Fibroblast of upper back skin (primary cell): ENCODE measurements at regions not wholly inside any gene's neighbourhood (a gene's known extent, or its start where the extent isn't known, plus 50 kb on each side); places are given as distances from the start of the nearest gene placed in this dataset.

Experiments used
- DNase-seq: peaks from one replicate; pipeline ENCODE4 v3.0.0-alpha.2; 2013

GRCh38 chrX:20857746-20858145 lies 516.5 kb upstream of the CNKSR2 start:
- no peak for DNase-seq

DNA sequence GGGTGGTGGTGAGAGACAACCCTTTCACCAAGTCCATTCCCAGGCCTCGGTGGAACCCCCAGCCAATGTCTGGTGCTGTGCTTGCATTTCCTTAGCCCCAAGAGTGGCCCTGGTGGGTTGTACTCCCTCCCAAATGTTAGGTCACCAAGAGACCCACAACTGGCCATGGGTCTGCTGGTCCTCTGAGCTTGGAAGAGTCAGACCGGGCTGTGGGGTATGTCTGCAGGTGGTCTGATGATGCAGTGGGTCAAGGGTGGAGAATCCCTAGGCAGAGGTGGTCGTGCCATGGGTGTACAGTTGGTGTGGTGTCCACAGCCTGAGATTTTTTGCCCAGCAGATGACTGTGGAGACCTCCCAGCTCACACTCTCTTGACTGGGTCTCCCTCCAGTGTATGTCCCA lies 535.7 kb upstream of the CNKSR2 start:
- DNase-seq, result no peak

DNA sequence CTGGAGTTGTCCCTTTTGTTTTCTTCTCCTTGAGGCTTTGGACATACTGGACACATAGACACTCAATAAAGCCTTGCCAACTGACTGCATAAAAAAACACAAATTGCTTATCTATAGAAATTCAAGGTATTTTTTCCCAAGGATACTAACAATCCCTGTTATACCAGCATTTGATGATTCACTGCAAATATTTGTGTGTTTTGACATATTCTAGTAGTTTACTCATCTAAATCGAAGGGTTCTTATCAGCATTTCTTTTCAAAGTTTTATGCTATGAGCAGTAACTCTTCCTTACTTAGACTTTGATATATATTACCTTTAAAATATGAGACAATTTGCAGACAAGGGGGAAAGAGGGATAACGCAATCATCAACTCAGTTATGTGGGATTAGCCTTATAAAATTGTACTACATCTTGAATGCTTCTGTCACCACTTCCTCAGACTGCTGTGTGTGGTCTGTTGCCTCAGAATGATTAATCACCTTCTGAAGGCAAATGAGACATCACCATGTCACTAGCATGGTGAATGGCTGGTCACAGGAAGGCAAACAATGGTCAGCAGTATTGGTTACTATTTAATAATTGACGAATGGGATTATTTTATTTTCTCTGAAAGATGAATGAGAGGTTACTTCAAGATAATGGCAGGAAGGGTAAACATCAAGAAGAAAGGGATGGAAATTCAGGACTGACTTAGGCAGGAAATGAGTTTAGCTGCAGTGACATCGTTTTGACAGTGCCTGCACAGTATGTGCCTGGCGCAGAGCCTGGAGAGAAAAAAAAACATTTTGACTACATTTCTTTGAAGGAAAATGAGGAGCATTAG lies 544.3 kb upstream of the CNKSR2 start:
- peak; percentile 60 for DNase-seq

DNA sequence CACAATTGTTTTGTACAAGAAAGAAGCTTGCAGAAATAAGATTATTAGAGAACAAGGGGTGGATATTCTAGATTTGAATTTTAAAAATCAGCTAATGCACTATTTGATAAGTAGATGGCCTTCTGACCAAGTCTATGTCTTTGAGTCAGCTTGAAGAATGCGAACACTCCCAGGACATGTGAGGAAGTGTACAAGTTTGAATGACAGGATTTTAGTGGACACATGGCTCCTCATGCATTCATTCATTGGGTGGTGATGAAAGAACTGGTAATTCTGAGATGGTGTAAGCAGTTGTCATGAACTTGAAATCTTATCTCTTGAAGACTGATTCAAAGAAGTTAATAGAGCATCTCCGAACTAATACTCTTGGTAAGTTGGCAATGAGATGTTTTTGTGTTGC lies 548.2 kb upstream of the CNKSR2 start:
- DNase-seq, result no peak

DNA sequence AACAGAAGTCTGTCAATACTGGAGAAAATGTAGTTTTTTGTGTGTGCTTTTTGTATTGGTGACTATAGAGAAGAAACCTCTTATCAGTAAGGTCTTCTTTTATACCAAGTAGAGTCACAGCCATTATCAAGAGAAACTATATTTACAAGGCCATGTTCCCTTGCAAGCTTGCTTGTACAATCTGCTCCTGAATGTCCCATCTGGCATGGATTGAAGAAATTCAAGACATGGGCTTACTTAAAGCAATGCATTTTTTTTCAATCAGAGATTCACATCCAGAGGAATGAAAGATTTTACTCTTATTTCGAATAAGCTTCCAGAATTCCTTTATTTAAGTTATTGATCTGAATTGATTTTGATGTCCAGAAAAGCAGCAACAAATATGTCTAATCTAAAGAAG lies 537.3 kb upstream of the RPS6KA3 start:
- DNase-seq, result no peak

DNA sequence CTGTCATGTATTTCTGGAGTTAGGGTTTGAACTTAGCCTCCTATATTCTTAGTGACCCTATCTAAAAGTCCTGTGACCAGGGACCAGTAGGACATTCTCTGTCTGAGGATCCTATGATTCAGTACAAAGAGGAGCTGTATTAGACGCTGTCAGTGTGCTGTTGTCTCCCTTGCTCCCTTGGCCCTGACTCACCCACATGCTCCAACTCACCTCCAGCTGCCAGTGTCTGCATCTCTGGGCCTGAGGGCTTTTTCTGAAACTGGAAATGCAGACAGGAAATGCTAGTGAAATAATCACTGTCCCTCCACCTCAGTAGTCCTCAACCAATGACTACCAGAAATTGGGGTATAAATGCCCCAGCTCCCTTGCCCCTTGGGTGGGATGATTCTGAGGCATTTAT lies 535.3 kb upstream of the RPS6KA3 start:
- no peak for DNase-seq

DNA sequence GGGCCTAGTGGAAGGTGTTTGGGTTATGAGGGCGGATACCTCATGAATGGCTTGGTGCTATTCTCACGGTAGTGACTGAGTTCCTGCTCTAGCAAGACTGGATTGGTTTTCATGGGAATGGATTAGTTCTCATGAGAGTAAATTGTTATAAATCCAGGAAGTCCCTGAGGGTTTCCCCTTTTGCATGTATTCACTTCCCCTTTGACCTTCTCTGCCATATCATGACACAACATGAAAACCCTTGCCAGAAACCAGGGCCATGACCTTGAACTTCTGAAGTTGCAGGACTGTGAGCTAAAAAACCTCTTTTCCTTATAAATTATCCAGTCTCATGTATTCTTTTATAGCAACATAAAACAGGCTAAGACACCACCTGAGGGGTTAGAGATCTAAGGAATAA lies 529.7 kb upstream of the RPS6KA3 start:
- DNase-seq, result no peak

DNA sequence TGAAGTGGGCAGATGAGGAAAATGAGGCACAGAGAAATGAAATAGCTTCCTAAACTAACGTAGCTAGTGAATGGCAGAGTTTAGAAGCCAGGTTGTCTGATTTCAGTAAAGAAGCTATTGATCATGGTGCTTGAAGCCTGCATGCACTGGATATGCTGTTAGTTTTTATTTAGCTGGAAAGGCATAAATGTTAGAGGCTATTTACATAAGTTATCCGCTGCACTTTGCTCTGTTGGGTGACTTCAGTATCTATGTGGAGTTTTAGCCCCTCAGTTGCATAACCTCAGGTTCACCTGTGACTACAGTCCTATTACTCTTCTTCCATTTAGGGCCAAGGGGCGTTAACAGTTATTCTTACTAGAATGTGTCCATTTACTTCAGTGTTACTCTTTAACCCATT lies 522.4 kb upstream of the RPS6KA3 start:
- DNase-seq, result no peak

DNA sequence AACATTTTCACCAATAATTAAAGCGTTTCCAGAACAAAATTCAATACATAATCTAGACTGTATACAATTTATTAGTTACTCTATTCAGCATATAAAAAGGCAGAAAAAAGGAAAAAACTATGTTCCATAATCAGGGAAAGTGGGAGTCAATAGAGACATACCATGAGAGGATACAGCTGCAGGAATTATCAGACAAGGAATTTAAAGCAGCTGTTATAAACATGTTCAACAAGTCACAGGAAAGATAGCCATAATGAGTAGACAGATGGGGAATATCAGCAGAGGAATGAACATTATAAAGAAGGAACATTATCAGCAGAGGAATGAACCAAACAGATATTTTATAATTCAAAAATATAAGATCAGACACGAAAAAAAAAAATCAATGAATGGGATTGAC lies 500.6 kb upstream of the RPS6KA3 start:
- no peak for DNase-seq

DNA sequence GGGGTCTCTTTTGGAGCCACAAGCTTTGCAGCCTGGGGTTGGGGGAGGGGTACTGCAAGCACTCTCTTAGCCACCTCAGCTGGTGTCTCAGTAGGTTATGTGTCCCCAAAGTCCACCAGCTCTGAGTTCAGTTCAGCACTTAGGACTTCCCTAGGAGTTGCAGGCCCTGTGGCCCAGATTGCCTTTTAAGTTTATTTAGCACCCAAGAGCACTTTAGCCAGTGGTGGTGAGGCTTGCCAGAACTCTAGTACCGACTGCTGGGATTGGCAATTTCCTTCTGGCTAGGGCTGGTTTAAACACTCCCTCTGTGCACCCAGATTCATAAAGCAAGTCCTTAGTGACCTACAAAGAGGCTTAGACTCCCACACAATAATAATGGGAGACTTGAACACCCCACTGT lies 489.9 kb upstream of the RPS6KA3 start:
- DNase-seq, result no peak

GRCh38 chrX:20753076-20753475 lies 486.4 kb upstream of the RPS6KA3 start:
- DNase-seq, result peak; percentile 34

DNA sequence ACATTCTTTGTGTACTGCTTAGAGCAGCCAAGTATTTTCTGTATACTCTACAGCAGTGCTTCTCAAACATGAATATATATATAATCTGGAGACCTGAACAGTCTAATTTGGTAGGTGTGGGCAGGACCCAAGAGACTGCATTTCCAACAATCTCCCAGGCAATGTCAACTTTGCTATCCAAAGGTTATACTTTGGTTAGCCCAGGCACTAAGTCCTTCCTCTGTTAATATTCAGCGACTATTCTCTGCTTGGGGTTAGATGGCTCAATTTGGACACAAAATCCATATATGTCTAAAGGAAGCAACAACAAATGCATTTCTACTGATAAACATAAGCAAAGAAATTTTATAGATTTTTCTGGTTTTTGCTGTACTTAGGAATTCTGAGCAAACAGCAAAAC lies 480.0 kb upstream of the RPS6KA3 start:
- DNase-seq, result no peak

DNA sequence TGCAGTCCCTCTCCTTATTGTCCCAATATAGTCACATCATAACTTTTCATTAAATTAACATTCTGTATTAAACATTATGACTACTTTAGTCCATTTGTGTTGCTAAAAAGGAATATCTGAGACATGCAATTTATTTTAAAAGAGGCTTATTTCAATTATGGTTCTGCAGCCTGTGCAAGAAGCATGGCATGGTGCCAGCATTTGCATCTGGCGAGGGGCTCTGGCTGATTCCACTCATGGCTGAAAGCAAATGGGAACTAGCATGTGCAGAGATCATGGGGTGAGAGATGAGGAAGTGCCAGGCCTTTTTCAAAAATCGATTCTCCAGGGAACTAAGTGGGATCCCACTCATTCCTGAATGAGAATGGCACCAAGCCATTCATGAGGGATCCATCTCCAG lies 476.3 kb upstream of the RPS6KA3 start:
- no peak for DNase-seq

GRCh38 chrX:20742106-20742505 lies 475.4 kb upstream of the RPS6KA3 start:
- peak; percentile 50 for DNase-seq

DNA sequence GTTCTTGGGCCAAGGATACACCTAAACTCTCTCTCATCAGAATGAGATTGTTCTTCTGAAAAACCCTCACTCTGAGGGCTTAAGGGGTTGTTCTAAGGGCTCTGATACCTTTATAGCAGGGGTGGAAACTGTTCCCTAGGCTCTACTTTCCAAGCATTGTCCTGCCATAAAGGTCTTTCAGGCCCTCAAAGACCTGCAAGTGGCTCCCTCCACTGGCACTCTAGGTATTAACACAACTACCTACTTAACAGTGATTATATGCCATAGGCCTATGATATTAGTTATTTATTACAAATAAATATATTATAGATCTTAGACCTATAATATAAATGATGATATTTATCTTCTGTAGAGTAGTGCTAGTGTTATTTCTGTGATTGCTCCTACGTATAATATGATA lies 473.7 kb upstream of the RPS6KA3 start:
- DNase-seq, result no peak

DNA sequence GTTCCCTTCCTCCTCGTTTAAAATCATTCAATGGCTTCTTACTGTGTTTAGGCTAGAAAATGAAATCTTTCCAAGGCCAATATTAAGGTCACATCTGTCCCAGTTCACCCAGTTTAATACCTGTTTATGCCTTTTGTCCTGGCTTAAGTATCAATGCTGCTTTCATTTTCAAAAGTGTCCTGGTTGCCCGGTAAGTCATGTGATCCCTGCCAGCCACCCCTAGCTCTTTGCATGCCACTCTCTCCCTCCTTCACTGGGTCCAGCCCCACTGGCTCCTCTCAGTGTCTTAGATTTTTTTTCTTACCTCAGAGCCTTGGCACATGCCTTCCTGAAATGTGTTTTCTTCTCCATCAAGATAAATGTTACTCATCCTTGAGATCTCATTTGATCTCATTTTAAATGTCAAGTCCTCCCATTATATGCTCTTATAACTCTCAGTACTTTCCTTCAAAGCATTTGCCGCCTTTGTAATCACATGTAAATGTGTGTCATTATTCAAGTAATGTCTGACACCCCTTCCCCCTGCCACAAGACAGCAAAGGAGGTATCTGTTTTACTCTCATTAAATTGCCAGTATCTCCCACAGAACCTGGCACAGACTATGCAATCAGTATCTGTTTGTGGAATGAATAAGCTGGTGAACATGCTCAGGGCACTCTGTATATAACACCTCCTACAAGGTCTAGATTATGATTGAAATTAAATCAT lies 472.5 kb upstream of the RPS6KA3 start:
- no peak for DNase-seq

GRCh38 chrX:20729416-20729815 lies 462.7 kb upstream of the RPS6KA3 start:
- peak; percentile 84 for DNase-seq

DNA sequence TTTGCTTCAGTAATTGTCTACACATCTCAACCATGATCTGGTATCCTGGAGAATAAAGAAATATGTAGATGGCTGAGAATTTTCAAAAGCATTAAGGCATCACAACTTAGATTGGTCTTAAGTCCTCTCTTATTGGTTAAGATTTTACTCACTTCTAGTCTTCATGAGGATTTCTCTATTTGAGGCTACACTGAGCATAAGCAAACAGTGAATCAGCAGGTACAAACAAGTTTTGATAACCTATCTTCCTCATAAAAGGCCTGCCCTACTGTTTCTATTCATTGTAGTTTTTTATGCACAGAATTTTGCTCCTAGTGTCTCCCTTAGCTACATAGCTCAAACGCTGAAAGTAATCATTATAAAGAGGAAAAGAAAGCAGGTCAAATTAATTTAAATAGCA lies 460.7 kb upstream of the RPS6KA3 start:
- no peak for DNase-seq

DNA sequence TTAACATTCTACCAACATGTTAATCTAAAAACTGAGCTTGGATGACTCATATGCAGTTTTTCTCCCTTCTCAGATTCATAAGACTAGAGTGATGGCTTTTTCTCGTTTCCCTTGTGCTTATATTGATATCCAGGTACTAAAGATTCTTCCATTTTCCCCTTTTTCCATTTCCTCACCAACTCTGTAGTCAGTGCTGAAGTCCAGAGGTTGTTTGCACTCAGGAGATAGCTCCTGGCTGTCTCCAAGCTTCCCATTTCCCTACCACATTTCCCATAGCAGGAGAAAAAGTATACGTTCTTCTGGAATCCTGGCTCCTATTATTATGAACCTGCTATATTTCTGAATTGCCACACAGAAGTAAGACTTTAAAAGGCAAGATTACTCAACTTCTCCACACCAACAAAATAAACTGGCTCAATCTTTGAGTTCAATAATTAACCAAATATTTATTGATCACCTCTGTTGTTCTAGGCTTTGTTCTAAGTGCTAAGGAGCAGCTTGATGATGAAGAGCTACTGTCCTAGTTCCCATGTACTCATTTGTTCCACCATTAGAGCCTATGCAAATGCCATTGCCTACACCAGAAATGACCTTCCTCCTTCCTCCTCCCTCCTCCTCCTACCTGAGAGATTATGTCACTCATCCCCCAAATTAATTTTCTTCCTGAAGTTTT lies 454.4 kb upstream of the RPS6KA3 start:
- DNase-seq, result no peak

- no peak for DNase-seq
Measured at GRCh38 chrX:20718592-20719380, 452.1 kb upstream of the RPS6KA3 start.

DNA sequence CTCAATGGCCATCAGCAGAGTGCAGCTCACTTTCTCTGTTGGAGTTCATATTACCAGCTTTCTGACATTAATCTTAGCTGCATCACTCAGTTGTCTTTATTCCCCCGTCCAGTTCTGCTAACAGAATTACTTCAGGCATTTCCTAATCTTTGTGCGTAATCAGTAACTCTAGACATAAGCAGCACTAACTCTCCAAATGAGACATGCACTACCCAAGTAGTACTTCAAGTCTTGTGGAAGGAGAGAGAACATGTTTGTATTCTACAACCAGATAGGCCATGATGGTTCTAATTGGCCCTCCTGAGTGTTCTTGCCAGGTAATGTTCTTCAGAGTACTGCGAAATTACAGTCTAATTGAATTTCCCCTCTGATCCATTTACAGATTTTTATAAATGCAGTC lies 448.5 kb upstream of the RPS6KA3 start:
- no peak for DNase-seq

GRCh38 chrX:20712811-20713210 lies 446.1 kb upstream of the RPS6KA3 start:
- DNase-seq, result no peak

- DNase-seq, result no peak
Measured at GRCh38 chrX:20711366-20711765, 444.7 kb upstream of the RPS6KA3 start.
